ENCODE measurements at regions not wholly inside any gene's neighbourhood (a gene's known extent, or its start where the extent isn't known, plus 50 kb on each side); places are given as distances from the start of the nearest gene placed in this dataset.

- DNase-seq: no peak
These were observed 196.5 kb downstream of the SMIM20 start for GRCh38 chr4:26110493-26110892.

GRCh38 chr4:26113339-26113940, 199.4 kb downstream of the SMIM20 start:
- DNase-seq: no peak

- peak; percentile 3 for DNase-seq
These were observed 202.0 kb downstream of the SMIM20 start for GRCh38 chr4:26116057-26116456.

- DNase-seq: peak; percentile 78
These were observed 200.6 kb upstream of the RBPJ start for GRCh38 chr4:26120098-26120825.

- DNase-seq: no peak
These were observed 198.1 kb upstream of the RBPJ start for GRCh38 chr4:26122690-26123089.

- DNase-seq: no peak
These were observed 196.0 kb upstream of the RBPJ start for GRCh38 chr4:26124753-26125321.

GRCh38 chr4:26126143-26126718, 194.6 kb upstream of the RBPJ start:
- no peak for DNase-seq

- DNase-seq: no peak
These were observed 193.8 kb upstream of the RBPJ start for GRCh38 chr4:26126994-26127393.

- no peak for DNase-seq
These were observed 192.9 kb upstream of the RBPJ start for GRCh38 chr4:26127851-26128337.

GRCh38 chr4:26130173-26130572, 190.6 kb upstream of the RBPJ start:
- no peak for DNase-seq

- DNase-seq: no peak
These were observed 189.9 kb upstream of the RBPJ start for GRCh38 chr4:26130841-26131432.

- no peak for DNase-seq
These were observed 189.1 kb upstream of the RBPJ start for GRCh38 chr4:26131711-26132110.

GRCh38 chr4:26132858-26133257, 188.0 kb upstream of the RBPJ start:
- DNase-seq: no peak

GRCh38 chr4:26133840-26134239, 187.0 kb upstream of the RBPJ start:
- no peak for DNase-seq

GRCh38 chr4:26135331-26135730, 185.5 kb upstream of the RBPJ start:
- DNase-seq: no peak

GRCh38 chr4:26136615-26137014, 184.2 kb upstream of the RBPJ start:
- DNase-seq: no peak

GRCh38 chr4:26137288-26137687, 183.5 kb upstream of the RBPJ start:
- no peak for DNase-seq

GRCh38 chr4:26139310-26139924, 181.4 kb upstream of the RBPJ start:
- no peak for DNase-seq

GRCh38 chr4:26140150-26140898, 180.5 kb upstream of the RBPJ start:
- DNase-seq: no peak

GRCh38 chr4:26141051-26141721, 179.6 kb upstream of the RBPJ start:
- no peak for DNase-seq

GRCh38 chr4:26141911-26142638, 178.7 kb upstream of the RBPJ start:
- no peak for DNase-seq

Data from NCI-H2171 treated with DMSO at 0.1 percent for 48 hours (cell line).